ENCODE measurements at regions not wholly inside any gene's neighbourhood (a gene's known extent, or its start where the extent isn't known, plus 50 kb on each side); places are given as distances from the start of the nearest gene placed in this dataset.

GRCh38 chr13:84686458-84686857 lies 804.2 kb upstream of the SLITRK1 start:
- no peak for DNase-seq

- DNase-seq: no peak
Observed at GRCh38 chr13:84684804-84685203, 802.5 kb upstream of the SLITRK1 start.

- DNase-seq: no peak
Observed at GRCh38 chr13:84684048-84684662, 801.9 kb upstream of the SLITRK1 start.

GRCh38 chr13:84683448-84683847 lies 801.2 kb upstream of the SLITRK1 start:
- no peak for DNase-seq

- DNase-seq: no peak
Observed at GRCh38 chr13:84677836-84678235, 795.6 kb upstream of the SLITRK1 start.

- DNase-seq: no peak
Observed at GRCh38 chr13:84672616-84673015, 790.3 kb upstream of the SLITRK1 start.

GRCh38 chr13:84670245-84670644 lies 788.0 kb upstream of the SLITRK1 start:
- DNase-seq: no peak

- no peak for DNase-seq
Observed at GRCh38 chr13:84668637-84669036, 786.4 kb upstream of the SLITRK1 start.

GRCh38 chr13:84662491-84662890 lies 780.2 kb upstream of the SLITRK1 start:
- no peak for DNase-seq

- DNase-seq: no peak
Observed at GRCh38 chr13:84661718-84662117, 779.4 kb upstream of the SLITRK1 start.

GRCh38 chr13:84659359-84659661 lies 777.0 kb upstream of the SLITRK1 start:
- no peak for DNase-seq

- no peak for DNase-seq
Observed at GRCh38 chr13:84658491-84659358, 776.5 kb upstream of the SLITRK1 start.

GRCh38 chr13:84655677-84656076 lies 773.4 kb upstream of the SLITRK1 start:
- no peak for DNase-seq

- no peak for DNase-seq
Observed at GRCh38 chr13:84654654-84655275, 772.5 kb upstream of the SLITRK1 start.

- no peak for DNase-seq
Observed at GRCh38 chr13:84653915-84654534, 771.8 kb upstream of the SLITRK1 start.

- no peak for DNase-seq
Observed at GRCh38 chr13:84651705-84652104, 769.4 kb upstream of the SLITRK1 start.

- no peak for DNase-seq
Observed at GRCh38 chr13:84651288-84651687, 769.0 kb upstream of the SLITRK1 start.

GRCh38 chr13:84649853-84650252 lies 767.6 kb upstream of the SLITRK1 start:
- DNase-seq: peak; percentile 26 to 49

GRCh38 chr13:84648069-84648640 lies 765.9 kb upstream of the SLITRK1 start:
- DNase-seq: peak in 1 of 2 experiments; percentile 23

- DNase-seq: no peak
Observed at GRCh38 chr13:84646957-84647356, 764.7 kb upstream of the SLITRK1 start.

GRCh38 chr13:84645196-84646012 lies 763.1 kb upstream of the SLITRK1 start:
- DNase-seq: peak in 1 of 2 experiments; percentile 6

- no peak for DNase-seq
Observed at GRCh38 chr13:84641491-84641890, 759.2 kb upstream of the SLITRK1 start.

Measured in SW 1271 (cell line).